Lower leg skin (tissue), 4 donors: ENCODE measurements at regions not wholly inside any gene's neighbourhood (a gene's known extent, or its start where the extent isn't known, plus 50 kb on each side); places are given as distances from the start of the nearest gene placed in this dataset.

Experiments used
- DNase-seq, 2 donors: peaks; one replicate each; pipeline ENCODE4 v3.0.0-alpha.2; 2019; ENCODE audit warnings: low spot score in 2 of 2
- H3K4me3 ChIP-seq: fragments of 200-600 bp; sonication (generic); 2 replicates; pipeline ENCODE4 v1.5.1; 2017; ENCODE audit warnings: mild to moderate bottlenecking, low read depth; ENCODE audit not compliant: poor library complexity, severe bottlenecking
- CTCF ChIP-seq, 3 donors: fragments of 450-650 bp; IDR thresholded peaks; one replicate each; pipeline ENCODE4 v1.5.1; 2016; ENCODE audit warnings: antibody characterized with exemption in 3 of 3, mild to moderate bottlenecking in 3 of 3, moderate library complexity in 2 of 3
- POLR2A ChIP-seq, 2 donors: fragments of 450-650 bp; IDR thresholded peaks; one replicate each; pipeline ENCODE4 v1.6.1; 2016 to 2017; ENCODE audit warnings: antibody characterized with exemption in 2 of 2, mild to moderate bottlenecking in 1 of 2, moderate library complexity in 1 of 2
- WGBS, 2 donors: methylation state at CpG; one replicate each; pipeline ENCODE4 v1.1.5; 2018; 5-methylcytosine and 5-hydroxymethylcytosine counted together
- intact Hi-C: fragments of 100-400 bp; cut with DNase I; formaldehyde crosslinking; loops from one replicate; pipeline ENCODE4 v1.15.0; 2023; ENCODE audit warnings: low total_unique reads

- 66 to 80% methylated on average over 9 to 10 of the region's 10 CpGs for WGBS, 2 donors
- intact Hi-C loops = no loop called here
- DNase-seq = no peak
- TF ChIP-seq POLR2A (IDR thresholded peaks at IDR 0.05) = no peak
- TF ChIP-seq CTCF (IDR thresholded peaks at IDR 0.05) = no peak
- H3K4me3 ChIP-seq = no peak overlapping the region
These were observed 83.0 kb downstream of the RIPK4 start for GRCh38 chr21:41683815-41684214.

GRCh38 chr21:41682719-41683179, 84.1 kb downstream of the RIPK4 start:
- H3K4me3 ChIP-seq = no peak overlapping the region
- peak in 1 of 2 donors; percentile 89 for DNase-seq
- TF ChIP-seq CTCF (IDR thresholded peaks at IDR 0.05) = no peak
- TF ChIP-seq POLR2A (IDR thresholded peaks at IDR 0.05) = no peak
- intact Hi-C loops = no loop called here
- 60 to 70% methylated on average over 14 to 15 of the region's 17 CpGs for WGBS, 2 donors

DNA sequence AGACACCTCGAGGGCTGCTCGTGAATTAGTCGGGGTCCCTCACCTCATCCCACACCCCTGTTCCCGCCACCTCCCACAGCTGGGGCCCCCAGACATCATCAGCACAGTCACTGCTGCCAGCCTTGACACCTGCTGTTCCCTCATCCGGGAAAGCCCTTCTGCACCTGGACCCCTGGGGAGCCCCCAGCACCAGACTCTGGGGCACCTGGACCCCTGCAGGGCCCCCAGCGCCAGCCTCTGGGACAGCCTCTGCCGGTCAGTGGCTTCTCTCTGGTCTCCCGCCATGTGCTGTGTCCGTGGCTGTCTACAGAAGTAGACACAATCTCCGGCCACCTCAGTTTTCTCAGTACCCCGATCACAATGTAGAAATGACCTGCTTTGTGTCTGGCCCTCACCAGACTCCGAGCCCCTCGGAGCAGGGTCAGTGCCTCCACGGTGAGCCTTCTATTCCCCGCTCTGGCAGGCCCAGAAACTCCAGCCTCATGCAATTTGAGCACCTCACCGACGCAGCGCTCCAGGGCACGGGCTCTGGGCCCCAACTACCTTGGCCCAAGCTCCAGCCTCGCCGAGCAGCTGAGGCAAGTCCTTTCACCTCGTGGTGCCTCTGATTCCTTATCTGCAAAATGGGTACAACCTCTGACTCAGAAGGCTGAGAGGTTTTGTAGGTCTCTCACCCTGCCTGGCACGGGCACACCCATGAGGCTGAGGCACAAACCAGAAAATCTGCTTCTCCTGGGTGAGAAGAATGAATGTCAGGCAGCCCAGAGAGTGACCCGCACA, 84.7 kb downstream of the RIPK4 start:
- TF ChIP-seq CTCF (IDR thresholded peaks at IDR 0.05) = no peak
- TF ChIP-seq POLR2A (IDR thresholded peaks at IDR 0.05) = no peak
- DNase-seq = peak in 1 of 2 donors; percentile 84
- WGBS, 2 donors = 72 to 73% methylated on average over 23 to 24 of the region's 24 CpGs
- intact Hi-C loops = no loop called here
- H3K4me3 ChIP-seq = no peak overlapping the region

DNA sequence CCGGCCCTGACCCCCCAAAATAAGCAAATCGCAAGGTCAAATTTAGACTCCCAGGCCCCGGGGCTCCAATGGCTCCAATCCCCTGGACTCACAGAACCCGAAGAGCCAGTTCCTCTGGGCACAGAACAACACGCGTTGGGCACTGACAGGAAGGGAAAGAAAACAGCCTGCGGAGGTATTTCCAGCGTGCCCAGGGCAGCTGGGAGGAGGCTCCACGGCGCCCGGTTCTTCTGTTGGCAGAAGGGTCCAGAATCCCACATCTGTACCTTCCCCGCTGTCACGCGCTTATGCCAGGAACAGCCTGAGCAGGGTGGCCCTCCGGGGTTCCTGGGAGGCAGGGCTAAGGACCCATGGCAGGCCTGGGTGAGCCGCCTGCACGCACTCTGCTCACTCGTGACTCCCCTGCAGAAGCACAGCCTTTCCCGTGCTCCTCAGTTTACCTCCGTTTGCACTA, 85.5 kb downstream of the RIPK4 start:
- no peak overlapping the region for H3K4me3 ChIP-seq
- intact Hi-C loops = no loop called here
- TF ChIP-seq CTCF (IDR thresholded peaks at IDR 0.05) = no peak
- TF ChIP-seq POLR2A (IDR thresholded peaks at IDR 0.05) = no peak
- peak in 1 of 2 donors; percentile 50 for DNase-seq
- 63 to 64% methylated on average over 17 to 20 of the region's 20 CpGs for whole genome bisulfite sequencing, 2 donors

DNA sequence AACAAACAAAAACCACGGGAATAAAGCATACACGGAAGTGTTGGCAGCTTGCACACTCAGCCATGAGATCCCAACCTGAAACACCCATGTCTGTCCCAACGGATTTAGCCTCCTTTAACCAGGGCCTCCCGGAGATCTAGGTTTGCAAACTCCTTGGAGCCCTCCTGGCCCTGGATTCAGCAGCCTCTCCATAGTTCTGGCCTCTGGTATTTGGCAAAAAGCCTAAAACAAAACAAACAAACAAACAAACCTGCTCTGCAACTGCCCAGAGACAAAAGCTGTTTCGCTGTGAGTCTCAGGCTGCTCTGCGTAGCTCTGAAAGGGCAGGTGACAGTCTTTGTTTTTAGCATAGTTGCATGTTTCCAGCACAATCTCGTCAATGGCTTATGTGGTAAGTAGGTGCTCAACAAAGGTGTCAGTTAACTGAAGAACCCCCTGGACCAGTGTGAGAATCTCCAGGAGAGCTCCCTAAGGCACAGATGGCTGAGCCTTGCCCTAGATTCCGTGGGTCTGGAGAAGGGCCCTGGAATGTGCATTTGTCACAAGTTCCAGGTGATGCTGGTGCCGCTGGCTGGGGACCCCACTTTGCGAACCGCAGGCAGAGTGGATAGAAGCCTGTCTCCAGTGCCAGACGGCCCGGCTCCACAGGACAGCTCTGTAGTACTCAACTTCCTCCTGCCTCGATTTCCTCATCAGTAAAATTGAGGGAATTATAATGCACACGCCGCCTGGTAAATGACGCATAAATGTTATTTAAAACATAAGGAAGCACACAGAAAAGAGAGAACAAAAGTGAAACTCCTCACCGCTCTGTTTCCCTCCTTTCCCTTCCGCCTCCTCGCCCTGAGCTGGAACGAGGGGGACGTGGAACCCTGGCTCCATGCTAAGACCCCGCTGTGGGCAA, 86.2 kb downstream of the RIPK4 start:
- no peak overlapping the region for H3K4me3 ChIP-seq
- WGBS, 2 donors = 57 to 63% methylated on average over 23 of the region's 23 CpGs
- TF ChIP-seq POLR2A (IDR thresholded peaks at IDR 0.05) (no peak), CTCF (IDR thresholded peaks at IDR 0.05) (no peak)
- intact Hi-C loops = no loop called here
- DNase-seq = peak in 1 of 2 donors; percentile 83
